Stromal cell of bone marrow (primary cell): ENCODE measurements at regions not wholly inside any gene's neighbourhood (a gene's known extent, or its start where the extent isn't known, plus 50 kb on each side); places are given as distances from the start of the nearest gene placed in this dataset.
"Not testable (repeated sequence)": the region's sequence is repeated elsewhere in the genome, so short reads cannot be mapped to it uniquely, and the experiment has no call there.

ENCODE experiments used
- DNase-seq: peaks from one replicate; pipeline ENCODE4 v3.0.0-alpha.2; 2012; ENCODE audit warnings: low read depth

- no peak for DNase-seq
Observed at GRCh38 chr7:29649876-29650275, 86.2 kb downstream of the PRR15 start.

- no peak for DNase-seq
Observed at GRCh38 chr7:29651477-29651876, 87.8 kb downstream of the PRR15 start.

- DNase-seq, result no peak
Observed at GRCh38 chr7:29652556-29652955, 88.9 kb downstream of the PRR15 start.

- DNase-seq, result not testable (repeated sequence)
Observed at GRCh38 chr7:29654340-29654739, 90.7 kb downstream of the PRR15 start.

GRCh38 chr7:29657288-29657687 is 93.7 kb downstream of the PRR15 start:
- DNase-seq, result no peak

GRCh38 chr7:29657856-29658255 is 94.2 kb downstream of the PRR15 start:
- no peak for DNase-seq

GRCh38 chr7:29659213-29659612 is 95.6 kb downstream of the PRR15 start:
- not testable (repeated sequence) for DNase-seq

GRCh38 chr7:29662899-29663298 is 99.3 kb downstream of the PRR15 start:
- not testable (repeated sequence) for DNase-seq

GRCh38 chr7:29664999-29665398 is 101.4 kb downstream of the PRR15 start:
- not testable (repeated sequence) for DNase-seq

GRCh38 chr7:29667096-29667669 is 103.5 kb downstream of the PRR15 start:
- not testable (repeated sequence) for DNase-seq

- DNase-seq, result not testable (repeated sequence)
Observed at GRCh38 chr7:29671286-29671685, 107.7 kb downstream of the PRR15 start.

GRCh38 chr7:29673635-29674034 is 110.0 kb downstream of the PRR15 start:
- DNase-seq, result not testable (repeated sequence)

- not testable (repeated sequence) for DNase-seq
Observed at GRCh38 chr7:29674626-29675025, 111.0 kb downstream of the PRR15 start.

- DNase-seq, result not testable (repeated sequence)
Observed at GRCh38 chr7:29677254-29677653, 113.6 kb downstream of the PRR15 start.

GRCh38 chr7:29679963-29680362 is 116.3 kb downstream of the PRR15 start:
- not testable (repeated sequence) for DNase-seq

- DNase-seq, result not testable (repeated sequence)
Observed at GRCh38 chr7:29680601-29681000, 117.0 kb downstream of the PRR15 start.

GRCh38 chr7:29684151-29684786 is 120.6 kb downstream of the PRR15 start:
- DNase-seq, result not testable (repeated sequence)

GRCh38 chr7:29684787-29685650 is 121.3 kb upstream of the WIPF3 start:
- DNase-seq, result peak; percentile 45

GRCh38 chr7:29685651-29686271 is 120.5 kb upstream of the WIPF3 start:
- DNase-seq, result not testable (repeated sequence)

GRCh38 chr7:29690510-29690909 is 115.8 kb upstream of the WIPF3 start:
- not testable (repeated sequence) for DNase-seq

- DNase-seq, result not testable (repeated sequence)
Observed at GRCh38 chr7:29696402-29696801, 109.9 kb upstream of the WIPF3 start.

- DNase-seq, result not testable (repeated sequence)
Observed at GRCh38 chr7:29699723-29700122, 106.6 kb upstream of the WIPF3 start.
